ENCODE measurements at regions not wholly inside any gene's neighbourhood (a gene's known extent, or its start where the extent isn't known, plus 50 kb on each side); places are given as distances from the start of the nearest gene placed in this dataset.

DNA sequence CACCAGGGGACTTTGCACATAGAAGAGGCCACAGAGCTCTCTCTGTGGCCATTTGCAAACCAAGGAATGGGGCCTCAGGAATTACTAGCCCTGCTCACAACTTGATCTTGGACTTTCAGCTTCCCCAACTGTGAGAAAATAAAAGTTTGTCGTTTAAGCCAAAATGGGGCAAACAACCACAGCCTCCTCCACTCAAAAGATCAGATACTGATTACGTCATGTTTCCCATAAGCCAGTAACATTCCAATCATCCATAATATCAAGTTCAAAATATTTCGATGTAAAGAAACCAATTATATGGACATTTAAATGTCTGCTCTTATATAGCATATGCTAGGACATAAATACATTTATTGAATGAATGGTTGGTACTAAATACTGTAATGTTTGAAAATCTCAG is 307.5 kb upstream of the HAND2 start:
- no peak for TF ChIP-seq EZH2 (IDR thresholded peaks at IDR 0.05)
- TF ChIP-seq, protein P1, sequence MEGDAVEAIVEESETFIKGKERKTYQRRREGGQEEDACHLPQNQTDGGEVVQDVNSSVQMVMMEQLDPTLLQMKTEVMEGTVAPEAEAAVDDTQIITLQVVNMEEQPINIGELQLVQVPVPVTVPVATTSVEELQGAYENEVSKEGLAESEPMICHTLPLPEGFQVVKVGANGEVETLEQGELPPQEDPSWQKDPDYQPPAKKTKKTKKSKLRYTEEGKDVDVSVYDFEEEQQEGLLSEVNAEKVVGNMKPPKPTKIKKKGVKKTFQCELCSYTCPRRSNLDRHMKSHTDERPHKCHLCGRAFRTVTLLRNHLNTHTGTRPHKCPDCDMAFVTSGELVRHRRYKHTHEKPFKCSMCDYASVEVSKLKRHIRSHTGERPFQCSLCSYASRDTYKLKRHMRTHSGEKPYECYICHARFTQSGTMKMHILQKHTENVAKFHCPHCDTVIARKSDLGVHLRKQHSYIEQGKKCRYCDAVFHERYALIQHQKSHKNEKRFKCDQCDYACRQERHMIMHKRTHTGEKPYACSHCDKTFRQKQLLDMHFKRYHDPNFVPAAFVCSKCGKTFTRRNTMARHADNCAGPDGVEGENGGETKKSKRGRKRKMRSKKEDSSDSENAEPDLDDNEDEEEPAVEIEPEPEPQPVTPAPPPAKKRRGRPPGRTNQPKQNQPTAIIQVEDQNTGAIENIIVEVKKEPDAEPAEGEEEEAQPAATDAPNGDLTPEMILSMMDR (IDR thresholded peaks at IDR 0.05) = no peak
- no peak for TF ChIP-seq EZH2phosphoT487 (IDR thresholded peaks at IDR 0.05)
